Osteocyte (in vitro differentiated cells): ENCODE measurements at regions not wholly inside any gene's neighbourhood (a gene's known extent, or its start where the extent isn't known, plus 50 kb on each side); places are given as distances from the start of the nearest gene placed in this dataset.

Experiments used
- DNase-seq: peaks from one replicate; pipeline ENCODE4 v3.0.0; 2021; ENCODE audit warnings: mixed read lengths; ENCODE audit not compliant: unreplicated experiment; ENCODE audit errors: extremely low spot score
- H3K27ac Mint-ChIP-seq: one replicate; pipeline ENCODE4 v1.8.0; 2021; ENCODE audit warnings: mild to moderate bottlenecking, mixed read lengths; ENCODE audit not compliant: unreplicated experiment
- H3K27me3 Mint-ChIP-seq: one replicate; pipeline ENCODE4 v1.8.0; 2021; ENCODE audit warnings: mixed read lengths; ENCODE audit not compliant: unreplicated experiment
- H3K36me3 Mint-ChIP-seq: one replicate; pipeline ENCODE4 v1.8.0; 2021; ENCODE audit warnings: mixed read lengths; ENCODE audit not compliant: unreplicated experiment
- H3K4me1 Mint-ChIP-seq: one replicate; pipeline ENCODE4 v1.8.0; 2021; ENCODE audit warnings: mixed read lengths; ENCODE audit not compliant: unreplicated experiment
- H3K4me3 Mint-ChIP-seq: one replicate; pipeline ENCODE4 v1.8.0; 2021; ENCODE audit warnings: mild to moderate bottlenecking, moderate library complexity, mixed read lengths; ENCODE audit not compliant: unreplicated experiment
- H3K9me3 Mint-ChIP-seq: one replicate; pipeline ENCODE4 v1.8.0; 2021; ENCODE audit warnings: mixed read lengths; ENCODE audit not compliant: unreplicated experiment
- TF ChIP-seq, protein P1 (sequence below): fragments of 200-600 bp; sonication (generic); IDR thresholded peaks from 2 replicates; pipeline ENCODE4 v1.5.0; 2021; ENCODE audit warnings: antibody characterized with exemption, mild to moderate bottlenecking, moderate library complexity

DNA sequence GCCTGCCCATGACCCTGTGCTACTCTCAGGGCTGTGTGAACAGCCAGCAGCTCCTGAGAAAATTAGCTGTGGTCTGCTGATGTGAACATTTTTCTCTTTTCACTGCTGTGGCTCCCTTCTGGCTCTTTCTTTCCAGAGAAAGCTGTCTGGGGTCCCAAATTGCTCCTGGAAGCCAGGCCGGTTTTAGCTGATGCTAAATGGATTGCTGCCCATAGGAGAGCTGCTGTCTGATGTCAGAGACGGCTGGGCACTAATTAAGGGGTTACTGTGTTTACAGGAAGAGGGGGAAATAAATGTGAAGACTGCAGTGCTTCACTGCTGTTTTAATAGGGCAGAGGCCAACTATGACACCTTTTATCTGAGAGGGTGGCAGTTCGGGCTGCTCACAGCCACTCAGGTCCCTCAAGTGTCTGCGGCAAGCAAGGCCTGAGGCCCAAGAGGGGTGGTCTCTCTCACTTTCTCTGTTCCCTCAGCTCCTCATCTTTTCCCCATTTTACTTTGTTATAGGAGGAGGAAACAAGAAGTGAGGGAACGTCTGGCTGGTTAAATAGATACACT is 106.0 kb upstream of the GNG12 start:
- Mint-ChIP-seq H3K9me3 (peaks cover 3% of the 10 kb centered on the region), H3K36me3 (no peaks in the 10 kb centered on the region), H3K4me3 (no peak overlapping the region), H3K27me3 (no peaks in the 10 kb centered on the region), H3K4me1 (peaks cover 17% of the 10 kb centered on the region), H3K27ac (no peak overlapping the region)
- TF ChIP-seq, protein P1, sequence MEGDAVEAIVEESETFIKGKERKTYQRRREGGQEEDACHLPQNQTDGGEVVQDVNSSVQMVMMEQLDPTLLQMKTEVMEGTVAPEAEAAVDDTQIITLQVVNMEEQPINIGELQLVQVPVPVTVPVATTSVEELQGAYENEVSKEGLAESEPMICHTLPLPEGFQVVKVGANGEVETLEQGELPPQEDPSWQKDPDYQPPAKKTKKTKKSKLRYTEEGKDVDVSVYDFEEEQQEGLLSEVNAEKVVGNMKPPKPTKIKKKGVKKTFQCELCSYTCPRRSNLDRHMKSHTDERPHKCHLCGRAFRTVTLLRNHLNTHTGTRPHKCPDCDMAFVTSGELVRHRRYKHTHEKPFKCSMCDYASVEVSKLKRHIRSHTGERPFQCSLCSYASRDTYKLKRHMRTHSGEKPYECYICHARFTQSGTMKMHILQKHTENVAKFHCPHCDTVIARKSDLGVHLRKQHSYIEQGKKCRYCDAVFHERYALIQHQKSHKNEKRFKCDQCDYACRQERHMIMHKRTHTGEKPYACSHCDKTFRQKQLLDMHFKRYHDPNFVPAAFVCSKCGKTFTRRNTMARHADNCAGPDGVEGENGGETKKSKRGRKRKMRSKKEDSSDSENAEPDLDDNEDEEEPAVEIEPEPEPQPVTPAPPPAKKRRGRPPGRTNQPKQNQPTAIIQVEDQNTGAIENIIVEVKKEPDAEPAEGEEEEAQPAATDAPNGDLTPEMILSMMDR, result no peak
- DNase-seq, result no peak

DNA sequence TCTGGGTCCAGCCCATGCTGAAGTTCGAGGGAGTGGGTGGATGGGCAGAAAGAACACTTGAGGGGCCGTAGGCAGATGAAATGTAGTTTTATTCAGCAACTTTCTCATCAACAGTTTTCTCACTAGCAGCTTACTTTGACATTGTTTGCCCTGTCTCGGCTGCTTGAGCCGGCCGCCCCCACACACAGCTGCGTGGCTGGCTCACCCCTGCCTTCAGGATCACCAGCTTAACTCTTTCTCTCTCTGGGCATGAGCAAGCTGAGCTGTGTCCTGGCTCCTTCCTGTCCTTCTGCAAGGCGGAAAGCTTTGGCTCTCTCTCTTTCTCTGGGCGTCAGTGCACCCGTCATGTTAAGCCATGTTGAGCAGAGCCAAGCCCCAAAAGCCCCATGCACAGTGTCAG is 104.4 kb upstream of the GNG12 start:
- no peak overlapping the region for H3K4me3 Mint-ChIP-seq
- TF ChIP-seq, protein P1, result no peak

DNA sequence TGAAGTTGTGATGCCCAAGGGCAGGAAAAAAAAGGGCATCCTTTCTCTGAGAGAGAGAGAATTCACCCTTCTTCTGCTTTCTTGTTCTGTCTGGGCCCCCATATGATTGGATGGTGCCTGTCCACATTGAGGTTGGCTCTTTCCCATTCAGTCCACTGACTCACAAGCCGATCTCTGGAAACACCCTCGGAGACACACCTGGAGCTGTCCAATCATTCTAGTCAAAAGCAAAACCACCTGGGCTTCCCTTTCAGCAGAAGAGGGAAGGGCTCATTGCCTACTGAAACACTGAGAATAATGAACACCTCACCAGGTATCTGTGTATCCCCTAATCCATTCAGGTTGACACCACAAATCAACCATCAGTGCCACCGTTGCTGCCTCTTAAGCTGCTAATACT is 103.7 kb upstream of the GNG12 start:
- DNase-seq, result no peak
- Mint-ChIP-seq H3K9me3 (peaks cover 3% of the 10 kb centered on the region), H3K27me3 (no peaks in the 10 kb centered on the region), H3K27ac (no peak overlapping the region), H3K4me1 (peaks cover 8% of the 10 kb centered on the region), H3K4me3 (no peak overlapping the region), H3K36me3 (no peaks in the 10 kb centered on the region)
- TF ChIP-seq, protein P1, result no peak

More for the DNA sequence above, 104.4 kb upstream of the GNG12 start:
- Mint-ChIP-seq H3K4me1 (peaks cover 14% of the 10 kb centered on the region), H3K27ac (no peak overlapping the region), H3K27me3 (no peaks in the 10 kb centered on the region), H3K9me3 (peaks cover 3% of the 10 kb centered on the region), H3K36me3 (no peaks in the 10 kb centered on the region)
- DNase-seq, result no peak

DNA sequence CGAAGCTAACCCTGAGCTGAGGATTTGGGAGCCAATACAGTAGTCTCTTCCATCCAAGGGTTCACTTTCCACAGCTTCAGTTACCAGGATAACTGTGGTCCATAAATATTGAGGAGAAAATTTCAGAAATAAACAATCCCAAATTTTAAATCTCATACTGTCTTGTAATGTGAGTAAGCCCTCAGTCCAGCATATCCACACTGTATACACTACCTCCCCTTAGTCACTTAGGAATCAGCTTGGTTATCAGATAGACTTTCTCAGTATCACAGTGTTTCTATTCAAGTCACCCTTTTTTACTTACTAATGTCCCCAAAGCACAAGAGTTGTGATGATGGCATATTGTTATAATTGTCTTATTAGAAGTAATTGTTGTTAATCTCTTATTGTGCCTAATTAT is 102.3 kb upstream of the GNG12 start:
- H3K4me3 Mint-ChIP-seq, result no peak overlapping the region
- H3K9me3 Mint-ChIP-seq, result peaks cover 3% of the 10 kb centered on the region
- no peaks in the 10 kb centered on the region for H3K36me3 Mint-ChIP-seq
- TF ChIP-seq, protein P1, result no peak
- no peaks in the 10 kb centered on the region for H3K27me3 Mint-ChIP-seq
- H3K27ac Mint-ChIP-seq, result no peak overlapping the region
- peaks cover 5% of the 10 kb centered on the region for H3K4me1 Mint-ChIP-seq
- no peak for DNase-seq

DNA sequence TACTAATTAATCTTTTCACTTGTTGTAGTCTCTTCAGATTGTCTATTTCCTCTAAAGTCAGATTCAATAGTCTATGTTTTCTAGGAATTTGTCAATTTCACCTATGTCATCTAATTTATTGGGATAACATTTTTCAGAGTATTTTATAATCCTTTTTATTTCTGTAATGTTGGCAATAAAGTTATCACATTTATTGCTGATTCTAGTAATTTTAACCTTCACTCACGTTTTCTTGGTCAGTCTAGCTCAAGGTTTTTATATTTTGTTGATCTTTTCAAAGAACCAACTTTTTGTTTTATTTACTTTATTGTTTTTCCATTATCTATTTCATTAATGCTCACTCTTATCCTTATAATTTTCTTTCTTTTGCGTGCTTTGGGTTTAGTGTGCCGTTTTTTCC is 97.9 kb upstream of the GNG12 start:
- no peak overlapping the region for H3K27ac Mint-ChIP-seq
- no peak for DNase-seq
- no peak overlapping the region for H3K4me3 Mint-ChIP-seq
- TF ChIP-seq, protein P1, result no peak
- no peaks in the 10 kb centered on the region for H3K27me3 Mint-ChIP-seq
- H3K4me1 Mint-ChIP-seq, result no peaks in the 10 kb centered on the region
- peaks cover 2% of the 10 kb centered on the region for H3K9me3 Mint-ChIP-seq
- no peaks in the 10 kb centered on the region for H3K36me3 Mint-ChIP-seq
